A549 (cell line): ENCODE measurements at regions not wholly inside any gene's neighbourhood (a gene's known extent, or its start where the extent isn't known, plus 50 kb on each side); places are given as distances from the start of the nearest gene placed in this dataset.

ENCODE experiments used
- CTCF ChIP-seq: fragments of >200 bp; sonication (Bioruptor Twin); formaldehyde crosslinking; IDR thresholded peaks from 3 replicates; pipeline ENCODE4 v1.5.1; 2016
- MAZ ChIP-seq: fragments of 150-350 bp; IDR thresholded peaks from 2 replicates; pipeline ENCODE4 v1.6.1; 2014; ENCODE audit warnings: antibody characterized with exemption, low read depth, low read length, borderline replicate concordance
- POLR2A ChIP-seq: IDR thresholded peaks from 2 replicates; pipeline ENCODE4 v1.6.1; 2012; ENCODE audit warnings: mild to moderate bottlenecking, low read length

- TF ChIP-seq POLR2A: no peak
- no peak for TF ChIP-seq CTCF
- TF ChIP-seq MAZ: no peak
These were observed 91.5 kb upstream of the SESN3 start for GRCh38 chr11:95322539-95322938.
